GM21737 (cell line): ENCODE measurements at regions not wholly inside any gene's neighbourhood (a gene's known extent, or its start where the extent isn't known, plus 50 kb on each side); places are given as distances from the start of the nearest gene placed in this dataset.
"Not testable (repeated sequence)": the region's sequence is repeated elsewhere in the genome, so short reads cannot be mapped to it uniquely, and the experiment has no call there.

Source experiments
- ATAC-seq: cut with Tn5 transposase; IDR thresholded peaks from one replicate; pipeline ENCODE4 v1.9.1; 2021; ENCODE audit warnings: mild to moderate bottlenecking, moderate library complexity; ENCODE audit not compliant: unreplicated experiment

- ATAC-seq, result no peak
These were observed 235.6 kb upstream of the ZNF521 start for GRCh38 chr18:25587545-25587944.

GRCh38 chr18:25568986-25569385, 217.0 kb upstream of the ZNF521 start:
- ATAC-seq, result no peak

- ATAC-seq, result no peak
These were observed 212.1 kb upstream of the ZNF521 start for GRCh38 chr18:25563816-25564683.

GRCh38 chr18:25563346-25563745, 211.4 kb upstream of the ZNF521 start:
- ATAC-seq, result no peak

- no peak for ATAC-seq
These were observed 210.0 kb upstream of the ZNF521 start for GRCh38 chr18:25561918-25562317.

- ATAC-seq, result no peak
These were observed 208.4 kb upstream of the ZNF521 start for GRCh38 chr18:25560369-25560768.

GRCh38 chr18:25557011-25557410, 205.0 kb upstream of the ZNF521 start:
- ATAC-seq, result no peak

GRCh38 chr18:25553631-25554263, 201.8 kb upstream of the ZNF521 start:
- ATAC-seq, result no peak

GRCh38 chr18:25544546-25545287, 192.8 kb upstream of the ZNF521 start:
- ATAC-seq, result no peak

GRCh38 chr18:25538175-25538922, 186.4 kb upstream of the ZNF521 start:
- ATAC-seq, result no peak

GRCh38 chr18:25535495-25535894, 183.5 kb upstream of the ZNF521 start:
- no peak for ATAC-seq

GRCh38 chr18:25534401-25534800, 182.4 kb upstream of the ZNF521 start:
- ATAC-seq, result no peak

- no peak for ATAC-seq
These were observed 181.3 kb upstream of the ZNF521 start for GRCh38 chr18:25533218-25533617.

- no peak for ATAC-seq
These were observed 179.2 kb upstream of the ZNF521 start for GRCh38 chr18:25531207-25531606.

GRCh38 chr18:25525789-25526188, 173.8 kb upstream of the ZNF521 start:
- ATAC-seq, result not testable (repeated sequence)

- ATAC-seq, result peak; percentile 93
These were observed 166.7 kb upstream of the ZNF521 start for GRCh38 chr18:25518716-25519053.

GRCh38 chr18:25517881-25518715, 166.1 kb upstream of the ZNF521 start:
- peak; percentile 25 for ATAC-seq

- no peak for ATAC-seq
These were observed 165.0 kb upstream of the ZNF521 start for GRCh38 chr18:25516747-25517498.

- no peak for ATAC-seq
These were observed 164.2 kb upstream of the ZNF521 start for GRCh38 chr18:25516121-25516520.
